ENCODE measurements at regions not wholly inside any gene's neighbourhood (a gene's known extent, or its start where the extent isn't known, plus 50 kb on each side); places are given as distances from the start of the nearest gene placed in this dataset.

DNA sequence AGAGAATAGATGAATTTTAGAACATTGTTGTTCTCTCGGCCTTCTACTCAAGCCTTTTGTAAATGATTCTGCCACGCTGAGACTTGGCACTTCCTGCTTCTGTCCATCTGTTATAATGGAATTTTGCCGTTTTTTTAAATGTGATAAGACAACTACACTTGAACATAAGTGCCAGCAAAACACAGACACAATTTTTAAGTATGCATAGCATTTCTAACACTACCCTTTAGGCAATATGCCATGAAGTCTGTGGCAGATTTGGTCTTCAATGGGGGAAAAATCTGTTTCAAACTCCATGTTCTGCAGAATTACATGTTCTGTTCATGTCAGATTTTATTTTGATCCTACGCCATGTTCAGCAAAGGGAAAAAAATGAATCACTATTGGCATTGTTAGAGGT, 1170.7 kb upstream of the SLC39A10 start:
- no peaks in the 10 kb centered on the region for H3K9me3 ChIP-seq (replicated peaks; ENCODE audit: insufficient read depth, low read length)
- TF ChIP-seq EZH2phosphoT487 (IDR thresholded peaks at IDR 0.05; ENCODE audit: low read length) (no peak), EZH2 (optimal IDR thresholded peaks at IDR 0.05; ENCODE audit: low read depth, low read length) (no peak), CTCF (IDR thresholded peaks at IDR 0.05; ENCODE audit: low read length) (no peak)
- H3F3A ChIP-seq (ENCODE audit: insufficient read depth, low read length), result no peaks in the 10 kb centered on the region
- H4K20me1 ChIP-seq (ENCODE audit: insufficient read depth, low read length), result no peaks in the 10 kb centered on the region
- H3K4me3 ChIP-seq (ENCODE audit: low read length), result no peak overlapping the region
- no peak for DNase-seq
- H3K27me3 ChIP-seq (replicated peaks; ENCODE audit: insufficient read depth, low read length), result no peaks in the 10 kb centered on the region
- H3K9me2 ChIP-seq (replicated peaks; ENCODE audit: insufficient read depth, low read length), result no peaks in the 10 kb centered on the region
- H3K4me2 ChIP-seq (ENCODE audit: low read depth, low read length), result no peak overlapping the region
- H3K79me2 ChIP-seq (ENCODE audit: low read length), result no peaks in the 10 kb centered on the region
- no peak overlapping the region for H3K9ac ChIP-seq (ENCODE audit: low read length)
- H3K4me1 ChIP-seq (ENCODE audit: low read length), result no peaks in the 10 kb centered on the region
- no peak overlapping the region for H2AFZ ChIP-seq (ENCODE audit: low read length)
- no peaks in the 10 kb centered on the region for H3K36me3 ChIP-seq (replicated peaks; ENCODE audit: insufficient read depth, low read length)
- H3K27ac ChIP-seq (ENCODE audit: low read length), result no peak overlapping the region

DNA sequence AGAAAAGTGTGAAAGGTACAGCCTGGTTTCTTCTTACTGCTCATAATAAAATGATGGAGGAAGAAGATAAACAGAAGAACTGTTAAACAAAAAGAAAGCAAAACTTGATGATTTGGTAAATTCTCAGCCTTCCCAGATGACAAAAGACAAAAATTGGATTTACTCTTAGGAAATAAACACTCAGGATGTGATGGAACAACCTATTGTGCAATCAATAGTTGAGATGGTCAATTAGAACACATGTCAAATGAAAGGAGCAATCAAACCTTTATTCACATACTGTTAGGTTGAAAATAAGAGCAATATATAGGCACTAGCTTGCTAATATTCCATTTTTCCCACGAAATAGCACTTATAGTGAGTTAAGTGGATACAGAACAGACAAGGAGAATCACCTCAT, 1174.0 kb upstream of the SLC39A10 start:
- no peak overlapping the region for H3K27ac ChIP-seq (ENCODE audit: low read length)
- no peak overlapping the region for H3K4me3 ChIP-seq (ENCODE audit: low read length)
- no peaks in the 10 kb centered on the region for H3F3A ChIP-seq (ENCODE audit: insufficient read depth, low read length)
- H2AFZ ChIP-seq (ENCODE audit: low read length), result no peak overlapping the region
- H3K9me3 ChIP-seq (replicated peaks; ENCODE audit: insufficient read depth, low read length), result no peaks in the 10 kb centered on the region
- no peaks in the 10 kb centered on the region for H3K27me3 ChIP-seq (replicated peaks; ENCODE audit: insufficient read depth, low read length)
- no peaks in the 10 kb centered on the region for H3K4me1 ChIP-seq (ENCODE audit: low read length)
- no peaks in the 10 kb centered on the region for H3K36me3 ChIP-seq (replicated peaks; ENCODE audit: insufficient read depth, low read length)
- H4K20me1 ChIP-seq (ENCODE audit: insufficient read depth, low read length), result no peaks in the 10 kb centered on the region
- TF ChIP-seq EZH2phosphoT487 (IDR thresholded peaks at IDR 0.05; ENCODE audit: low read length) (no peak), EZH2 (optimal IDR thresholded peaks at IDR 0.05; ENCODE audit: low read depth, low read length) (no peak), CTCF (IDR thresholded peaks at IDR 0.05; ENCODE audit: low read length) (no peak)
- no peaks in the 10 kb centered on the region for H3K79me2 ChIP-seq (ENCODE audit: low read length)
- H3K9me2 ChIP-seq (replicated peaks; ENCODE audit: insufficient read depth, low read length), result no peaks in the 10 kb centered on the region; the same call in 1 of the 2 replicates
- DNase-seq, result no peak
- H3K9ac ChIP-seq (ENCODE audit: low read length), result no peak overlapping the region
- H3K4me2 ChIP-seq (ENCODE audit: low read depth, low read length), result no peak overlapping the region

DNA sequence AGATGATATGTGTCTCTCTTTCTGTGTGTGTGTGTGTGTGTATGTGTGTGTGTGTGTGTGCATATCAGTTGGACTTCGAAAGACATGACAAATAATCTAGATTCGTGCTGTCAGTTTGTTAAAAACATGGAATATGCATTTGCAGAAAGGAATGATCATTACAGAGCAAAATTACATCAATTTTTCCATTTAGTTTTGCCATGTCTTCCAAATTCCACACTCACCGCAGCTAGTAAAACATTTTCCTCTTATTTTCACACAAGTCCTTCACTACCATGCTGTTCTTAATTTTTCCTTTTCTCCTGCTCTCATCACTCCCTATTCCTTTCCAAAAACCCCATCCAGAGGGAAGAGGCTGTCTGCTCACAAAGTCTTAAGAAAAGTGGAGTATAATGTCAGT, 1191.4 kb upstream of the SLC39A10 start:
- Histone ChIP-seq H3K4me1 (ENCODE audit: low read length) (no peaks in the 10 kb centered on the region), H3K9me2 (replicated peaks; ENCODE audit: insufficient read depth, low read length) (no peaks in the 10 kb centered on the region), H3K27me3 (replicated peaks; ENCODE audit: insufficient read depth, low read length) (no peaks in the 10 kb centered on the region), H3K4me3 (ENCODE audit: low read length) (no peak overlapping the region), H3K79me2 (ENCODE audit: low read length) (no peaks in the 10 kb centered on the region), H3F3A (ENCODE audit: insufficient read depth, low read length) (no peaks in the 10 kb centered on the region), H3K36me3 (replicated peaks; ENCODE audit: insufficient read depth, low read length) (no peaks in the 10 kb centered on the region), H3K9me3 (replicated peaks; ENCODE audit: insufficient read depth, low read length) (no peaks in the 10 kb centered on the region), H4K20me1 (ENCODE audit: insufficient read depth, low read length) (no peaks in the 10 kb centered on the region), H3K9ac (ENCODE audit: low read length) (no peak overlapping the region), H2AFZ (ENCODE audit: low read length) (no peak overlapping the region), H3K4me2 (ENCODE audit: low read depth, low read length) (no peak overlapping the region), H3K27ac (ENCODE audit: low read length) (no peak overlapping the region)
- no peak for DNase-seq
- TF ChIP-seq EZH2phosphoT487 (IDR thresholded peaks at IDR 0.05; ENCODE audit: low read length) (no peak), CTCF (IDR thresholded peaks at IDR 0.05; ENCODE audit: low read length) (no peak), EZH2 (optimal IDR thresholded peaks at IDR 0.05; ENCODE audit: low read depth, low read length) (no peak)
